Psoas muscle (tissue), 7 donors: ENCODE measurements at regions not wholly inside any gene's neighbourhood (a gene's known extent, or its start where the extent isn't known, plus 50 kb on each side); places are given as distances from the start of the nearest gene placed in this dataset.

Source experiments
- ATAC-seq, 4 donors: fragments of 200-7000 bp; cut with Tn5 transposase; one replicate each; pipeline ENCODE4 v1.9.1; 2020; ENCODE audit warnings: moderate library complexity in 3 of 4, mild to moderate bottlenecking in 2 of 4
- DNase-seq, 2 donors: peaks; one replicate each; pipeline ENCODE4 v3.0.0-alpha.2; 2020
- H3K27ac ChIP-seq: fragments of 200-600 bp; one replicate; pipeline ENCODE4 v1.8.0; 2022
- H3K27me3 ChIP-seq, 3 donors: fragments of 200-600 bp in 1 of 3; one replicate each; pipeline versions ENCODE4 v1.6.1 to v1.8.0; 2013 to 2022; ENCODE audit warnings: low read length in 2 of 3, mild to moderate bottlenecking in 2 of 3, moderate library complexity in 1 of 3; ENCODE audit not compliant: insufficient read depth in 3 of 3
- H3K36me3 ChIP-seq, 2 donors: fragments of 200-600 bp in 1 of 2; one replicate each; pipeline versions ENCODE4 v1.6.1 to v1.8.0; 2013 to 2022; ENCODE audit warnings: low read depth in 1 of 2, mild to moderate bottlenecking in 1 of 2, moderate library complexity in 1 of 2; ENCODE audit not compliant: insufficient read depth in 1 of 2
- H3K4me1 ChIP-seq: fragments of 200-600 bp; one replicate; pipeline ENCODE4 v1.8.0; 2022
- H3K4me3 ChIP-seq: fragments of 200-600 bp; one replicate; pipeline ENCODE4 v1.8.0; 2022; ENCODE audit warnings: mild to moderate bottlenecking
- H3K9me3 ChIP-seq: fragments of 200-600 bp; one replicate; pipeline ENCODE4 v1.8.0; 2022
- CTCF ChIP-seq: fragments of 200-600 bp; IDR thresholded peaks from one replicate; pipeline ENCODE4 v1.8.0; 2022; ENCODE audit warnings: antibody characterized with exemption
- WGBS, 3 donors: extraction: QIAGEN DNeasy Blood & Tissue Kit; methylation state at CpG; one replicate each; pipeline versions ENCODE4 v1.1.6 to v1.1.7; 2013; 5-methylcytosine and 5-hydroxymethylcytosine counted together
- intact Hi-C, 2 donors: fragments of 100-400 bp; cut with DNase I; formaldehyde crosslinking; loops; one replicate each; pipeline versions ENCODE4 v1.11.0 to v1.14.2; 2022
- donor health status: healthy with polysubstance abuse.
- donor health status: DM: no; HTN: no; CAD: no; lungs with moderate emphysema.
- donor health status: Bipolar disorder and iron deficiency.
- donor health status: healthy.
- donor health status: DM: yes; HTN: yes; CAD: no.
- donor health status: DM: no; HTN: no; CAD: no.
- donor health status: DM: yes; HTN: yes; CAD: no.

DNA sequence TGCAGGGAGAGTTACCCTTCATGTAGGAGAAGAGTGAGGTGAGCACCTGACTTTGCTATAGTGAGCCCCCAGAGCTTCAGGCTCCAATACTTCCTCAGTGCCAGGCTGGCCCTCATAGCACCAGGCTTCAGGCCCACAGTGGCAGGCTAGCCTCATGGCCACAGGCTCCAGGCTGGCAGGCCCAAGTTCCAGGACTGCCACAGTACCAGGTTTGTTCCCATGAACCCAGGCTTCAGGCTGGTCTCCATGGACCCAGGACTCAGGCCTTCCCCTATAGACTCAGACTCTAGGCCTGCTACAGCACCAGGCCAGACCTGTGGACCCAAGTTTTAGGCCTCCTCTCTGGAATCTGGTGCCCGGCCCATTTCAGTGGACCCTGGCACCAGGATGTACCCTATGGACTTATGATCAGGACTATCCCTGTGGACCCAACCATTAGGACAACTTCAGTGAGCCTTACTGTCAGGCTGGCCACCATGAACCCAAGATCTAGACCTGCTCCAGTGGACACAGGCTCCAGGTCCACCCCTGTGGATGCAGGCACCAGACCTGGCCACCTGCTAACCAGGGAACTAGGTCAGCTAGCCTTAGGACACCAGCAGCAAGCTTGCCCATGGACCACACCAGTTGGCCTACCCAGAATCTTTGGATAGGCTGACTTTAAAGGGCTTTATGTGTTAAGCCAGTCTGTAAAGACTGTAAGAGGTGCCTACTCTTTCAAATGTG lies 658.2 kb downstream of the KLHL13 start:
- TF ChIP-seq CTCF: no peak
- no peak overlapping the region for H3K4me3 ChIP-seq
- no peaks in the 10 kb centered on the region for H3K4me1 ChIP-seq
- WGBS, 3 donors: 83 to 100% (median 88%) methylated on average over 1 of the region's 1 CpG
- no peaks in the 10 kb centered on the region for H3K27me3 ChIP-seq
- no peak for DNase-seq
- no peak for ATAC-seq
- no peaks in the 10 kb centered on the region for H3K36me3 ChIP-seq
- no peak overlapping the region for H3K27ac ChIP-seq
- peaks cover 9% of the 10 kb centered on the region for H3K9me3 ChIP-seq
- intact Hi-C loops: no loop called here

DNA sequence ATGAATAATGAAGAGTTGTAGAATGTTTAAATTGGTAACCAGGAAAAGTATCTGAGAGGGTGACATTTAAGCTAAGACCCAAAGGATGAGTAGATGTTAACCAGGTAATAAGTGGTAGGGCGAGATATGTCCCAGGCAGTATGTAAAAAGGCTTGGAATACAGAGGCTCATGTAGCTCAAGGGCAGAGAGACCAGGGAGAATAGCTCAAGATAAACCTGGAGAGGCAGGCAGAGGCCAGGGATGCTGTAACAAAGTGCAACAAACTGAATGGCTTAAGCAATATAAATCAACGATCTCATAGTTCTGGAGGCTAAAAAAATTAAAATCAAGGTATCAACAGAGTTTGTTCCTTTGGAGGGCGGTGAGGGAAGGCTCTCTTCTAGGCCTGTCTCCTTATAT lies 660.8 kb downstream of the KLHL13 start:
- H3K36me3 ChIP-seq: no peaks in the 10 kb centered on the region
- ATAC-seq: no peak
- no peaks in the 10 kb centered on the region for H3K4me1 ChIP-seq
- WGBS, 3 donors: 73 to 93% (median 89%) methylated on average over 3 of the region's 3 CpGs
- H3K9me3 ChIP-seq: peaks cover 6% of the 10 kb centered on the region
- DNase-seq: no peak
- no peak overlapping the region for H3K27ac ChIP-seq
- H3K4me3 ChIP-seq: no peak overlapping the region
- H3K27me3 ChIP-seq: no peaks in the 10 kb centered on the region
- no peak for TF ChIP-seq CTCF
- intact Hi-C loops: no loop called here

GRCh38 chrX:117429501-117429900 lies 687.1 kb downstream of the KLHL13 start:
- Histone ChIP-seq H3K4me3 (no peak overlapping the region), H3K9me3 (no peaks in the 10 kb centered on the region), H3K27me3 (no peaks in the 10 kb centered on the region), H3K36me3 (no peaks in the 10 kb centered on the region), H3K27ac (no peak overlapping the region), H3K4me1 (no peaks in the 10 kb centered on the region)
- no peak for ATAC-seq
- no peak for TF ChIP-seq CTCF
- 18 to 36% (median 32%) methylated on average over 2 of the region's 2 CpGs for WGBS, 3 donors
- intact Hi-C loops: no loop called here
- no peak for DNase-seq

- intact Hi-C loops: no loop called here
- ATAC-seq: no peak
- Histone ChIP-seq H3K9me3 (no peaks in the 10 kb centered on the region), H3K27ac (no peak overlapping the region), H3K36me3 (no peaks in the 10 kb centered on the region), H3K4me1 (no peaks in the 10 kb centered on the region), H3K4me3 (no peak overlapping the region), H3K27me3 (no peaks in the 10 kb centered on the region)
- 74 to 81% (median 78%) methylated on average over 4 of the region's 4 CpGs for WGBS, 3 donors
- TF ChIP-seq CTCF: no peak
- DNase-seq: no peak
Observed at GRCh38 chrX:117407449-117408150, 709.0 kb downstream of the KLHL13 start.
